ENCODE measurements at regions not wholly inside any gene's neighbourhood (a gene's known extent, or its start where the extent isn't known, plus 50 kb on each side); places are given as distances from the start of the nearest gene placed in this dataset.

DNA sequence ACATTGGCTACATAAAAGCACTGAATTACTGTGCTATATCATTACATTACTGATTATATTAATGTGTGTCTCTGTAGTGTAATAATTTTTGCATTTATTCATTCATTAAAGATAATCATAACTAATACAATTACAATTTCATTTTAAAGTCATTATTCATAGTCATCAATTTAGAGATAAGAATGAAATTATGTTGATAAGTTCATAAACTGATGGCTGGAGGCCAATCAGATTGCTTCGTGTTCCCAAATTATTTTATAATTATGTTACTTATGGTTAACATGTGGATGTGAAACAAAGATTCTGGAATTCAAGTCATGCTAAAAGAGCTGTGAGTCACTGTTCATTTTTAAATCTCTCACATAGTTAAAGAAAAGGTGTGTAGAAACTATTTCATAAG, 223.4 kb upstream of the HAND2 start:
- Histone ChIP-seq H3K27me3 (no peaks in the 10 kb centered on the region), H3K4me3 (no peak overlapping the region), H3K36me3 (no peaks in the 10 kb centered on the region), H3K27ac (no peak overlapping the region), H3K9me3 (no peaks in the 10 kb centered on the region), H3K4me1 (no peaks in the 10 kb centered on the region)
- TF ChIP-seq POLR2A (IDR thresholded peaks at IDR 0.05) (no peak), CTCF (IDR thresholded peaks at IDR 0.05 in 4 of 5, conservative IDR thresholded peaks at IDR 0.05 in 1 of 5) (no peak)
- ATAC-seq (no peak), DNase-seq (no peak)
- intact Hi-C loops (cut with DNase I; ENCODE audit: low total_unique reads): no loop called here
- in situ Hi-C loops (cut with MboI; ENCODE audit: low sequenced_read_pairs in 4 of 4): no loop called here

- TF ChIP-seq POLR2A (IDR thresholded peaks at IDR 0.05) (no peak), CTCF (IDR thresholded peaks at IDR 0.05 in 4 of 5, conservative IDR thresholded peaks at IDR 0.05 in 1 of 5) (no peak)
- no peak for DNase-seq
- no peak overlapping the region for H3K27ac ChIP-seq
- H3K27me3 ChIP-seq: no peaks in the 10 kb centered on the region
- no peak overlapping the region for H3K4me3 ChIP-seq
- ATAC-seq: no peak
- H3K4me1 ChIP-seq: no peaks in the 10 kb centered on the region
- intact Hi-C loops (cut with DNase I; ENCODE audit: low total_unique reads) (no loop called here), in situ Hi-C loops (cut with MboI; ENCODE audit: low sequenced_read_pairs in 4 of 4) (no loop called here)
- no peaks in the 10 kb centered on the region for H3K9me3 ChIP-seq
- H3K36me3 ChIP-seq: no peaks in the 10 kb centered on the region
Measured at GRCh38 chr4:173752610-173753230, 222.7 kb upstream of the HAND2 start.

DNA sequence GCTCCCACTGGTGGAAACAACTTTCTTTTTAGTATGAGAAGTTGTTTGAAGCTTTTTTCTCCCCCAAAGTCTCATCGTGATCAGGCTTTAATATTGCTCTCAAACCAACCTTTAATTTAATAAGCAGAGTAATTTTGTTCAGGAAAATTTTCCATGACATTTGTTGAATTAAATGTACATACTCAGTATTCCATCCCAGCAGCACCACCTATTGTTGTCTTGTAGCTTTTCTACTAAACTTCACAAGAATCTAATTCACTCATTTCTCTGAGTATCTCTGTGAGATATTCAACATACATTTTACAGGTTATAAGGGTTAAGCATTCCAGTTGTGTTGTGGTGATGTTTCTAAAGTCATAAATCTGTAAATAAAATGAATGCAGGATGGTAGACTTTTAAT, 218.3 kb upstream of the HAND2 start:
- Histone ChIP-seq H3K9me3 (no peaks in the 10 kb centered on the region), H3K27me3 (no peaks in the 10 kb centered on the region), H3K27ac (no peak overlapping the region), H3K36me3 (no peaks in the 10 kb centered on the region), H3K4me3 (no peak overlapping the region), H3K4me1 (no peaks in the 10 kb centered on the region)
- TF ChIP-seq POLR2A (IDR thresholded peaks at IDR 0.05) (no peak), CTCF (IDR thresholded peaks at IDR 0.05 in 4 of 5, conservative IDR thresholded peaks at IDR 0.05 in 1 of 5) (no peak)
- in situ Hi-C loops (cut with MboI; ENCODE audit: low sequenced_read_pairs in 4 of 4) (no loop called here), intact Hi-C loops (cut with DNase I; ENCODE audit: low total_unique reads) (no loop called here)
- ATAC-seq (no peak), DNase-seq (no peak)

DNA sequence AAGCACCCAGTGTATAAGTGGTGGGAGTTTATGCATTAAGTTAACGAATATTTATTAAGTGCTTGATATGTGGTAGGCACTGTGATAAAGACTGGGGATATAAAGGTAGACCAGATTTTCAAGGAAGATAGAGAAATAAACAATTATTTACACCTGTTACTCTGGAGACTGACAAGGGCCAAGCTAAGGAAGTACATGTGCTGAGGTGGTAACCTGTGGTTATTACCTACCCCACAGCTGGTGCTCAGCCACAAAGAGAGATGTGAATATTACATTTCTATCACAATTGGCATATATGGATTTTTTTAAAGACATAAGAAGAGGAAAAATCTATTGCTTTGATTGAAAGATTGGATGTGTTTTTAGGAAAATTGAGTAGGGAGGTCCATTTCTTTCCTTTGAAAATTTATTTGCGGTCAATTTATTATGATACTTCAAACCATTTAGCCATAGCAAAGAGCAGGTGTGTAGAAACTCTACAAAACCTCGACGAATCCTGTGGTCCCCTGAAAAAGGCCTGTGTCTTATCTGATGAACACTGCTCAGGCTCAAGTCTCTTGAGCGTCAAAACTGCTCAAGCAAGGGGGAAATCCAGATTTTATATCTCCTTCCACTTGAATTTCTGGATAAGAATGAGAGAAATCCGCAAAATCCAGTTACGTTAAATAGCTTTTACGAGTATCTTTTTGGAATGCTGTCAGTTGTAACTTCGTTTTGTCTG, 217.7 kb upstream of the HAND2 start:
- Histone ChIP-seq H3K4me1 (no peaks in the 10 kb centered on the region), H3K36me3 (no peaks in the 10 kb centered on the region), H3K27ac (no peak overlapping the region), H3K4me3 (no peak overlapping the region), H3K27me3 (no peaks in the 10 kb centered on the region), H3K9me3 (no peaks in the 10 kb centered on the region)
- TF ChIP-seq CTCF (IDR thresholded peaks at IDR 0.05 in 4 of 5, conservative IDR thresholded peaks at IDR 0.05 in 1 of 5) (no peak), POLR2A (IDR thresholded peaks at IDR 0.05) (no peak)
- in situ Hi-C loops (cut with MboI; ENCODE audit: low sequenced_read_pairs in 4 of 4) (no loop called here), intact Hi-C loops (cut with DNase I; ENCODE audit: low total_unique reads) (no loop called here)
- DNase-seq: no peak
- no peak for ATAC-seq
